ENCODE measurements at regions not wholly inside any gene's neighbourhood (a gene's known extent, or its start where the extent isn't known, plus 50 kb on each side); places are given as distances from the start of the nearest gene placed in this dataset.

DNA sequence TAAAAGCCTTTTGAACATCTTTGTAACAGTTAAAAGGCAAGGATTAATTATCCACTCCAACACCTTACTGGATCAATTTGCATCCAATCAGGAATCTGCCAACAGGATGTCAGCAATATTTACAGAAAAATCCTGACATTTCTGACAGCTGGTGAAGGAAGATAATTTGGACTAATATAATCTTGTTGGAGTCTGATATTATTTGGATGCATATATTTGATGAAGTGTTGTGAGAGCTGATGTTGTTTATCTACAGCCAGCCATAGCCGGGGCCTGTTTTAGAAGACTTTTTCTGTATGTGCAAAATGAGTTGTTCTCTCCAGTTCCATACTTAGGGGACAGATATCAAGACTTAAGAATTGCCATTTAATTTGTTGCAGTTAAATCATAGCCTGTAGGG, 91.1 kb downstream of the GPR37 start:
- DNase-seq: no peak
- Histone ChIP-seq H3K4me1 (no peaks in the 10 kb centered on the region), H3K4me3 (no peak overlapping the region), H3K27me3 (no peaks in the 10 kb centered on the region), H3K9me3 (no peaks in the 10 kb centered on the region), H3K27ac (no peak overlapping the region), H3K36me3 (no peaks in the 10 kb centered on the region)
- 81 to 84% methylated on average over 1 of the region's 1 CpG for WGBS, 2 donors
- intact Hi-C loops (cut with DNase I): no loop called here
- no peak for TF ChIP-seq POLR2A (IDR thresholded peaks at IDR 0.05)
- TF ChIP-seq EP300 (IDR thresholded peaks at IDR 0.05): no peak
- TF ChIP-seq, protein P1, sequence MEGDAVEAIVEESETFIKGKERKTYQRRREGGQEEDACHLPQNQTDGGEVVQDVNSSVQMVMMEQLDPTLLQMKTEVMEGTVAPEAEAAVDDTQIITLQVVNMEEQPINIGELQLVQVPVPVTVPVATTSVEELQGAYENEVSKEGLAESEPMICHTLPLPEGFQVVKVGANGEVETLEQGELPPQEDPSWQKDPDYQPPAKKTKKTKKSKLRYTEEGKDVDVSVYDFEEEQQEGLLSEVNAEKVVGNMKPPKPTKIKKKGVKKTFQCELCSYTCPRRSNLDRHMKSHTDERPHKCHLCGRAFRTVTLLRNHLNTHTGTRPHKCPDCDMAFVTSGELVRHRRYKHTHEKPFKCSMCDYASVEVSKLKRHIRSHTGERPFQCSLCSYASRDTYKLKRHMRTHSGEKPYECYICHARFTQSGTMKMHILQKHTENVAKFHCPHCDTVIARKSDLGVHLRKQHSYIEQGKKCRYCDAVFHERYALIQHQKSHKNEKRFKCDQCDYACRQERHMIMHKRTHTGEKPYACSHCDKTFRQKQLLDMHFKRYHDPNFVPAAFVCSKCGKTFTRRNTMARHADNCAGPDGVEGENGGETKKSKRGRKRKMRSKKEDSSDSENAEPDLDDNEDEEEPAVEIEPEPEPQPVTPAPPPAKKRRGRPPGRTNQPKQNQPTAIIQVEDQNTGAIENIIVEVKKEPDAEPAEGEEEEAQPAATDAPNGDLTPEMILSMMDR (IDR thresholded peaks at IDR 0.05): no peak
- no peak for TF ChIP-seq POLR2AphosphoS5 (IDR thresholded peaks at IDR 0.05)

DNA sequence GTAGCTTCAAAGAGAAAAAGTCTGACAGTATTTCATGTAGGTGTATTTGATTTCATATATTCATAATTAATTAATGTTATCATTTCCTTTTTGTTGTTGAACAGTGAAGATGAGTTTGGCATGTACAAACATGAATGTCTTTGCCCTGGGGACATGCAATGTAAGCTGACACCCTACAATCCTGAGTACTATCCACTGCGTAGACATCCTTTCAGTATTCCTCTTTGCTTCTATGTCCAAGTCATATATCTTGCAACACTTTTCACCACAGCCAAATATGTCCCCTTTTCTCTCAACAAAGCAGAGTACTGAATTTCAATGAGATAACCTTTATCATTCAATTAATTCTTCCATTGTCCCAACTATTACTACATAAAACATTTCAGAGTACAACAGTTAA, 93.6 kb downstream of the GPR37 start:
- Histone ChIP-seq H3K27ac (no peak overlapping the region), H3K4me3 (no peak overlapping the region), H3K27me3 (no peaks in the 10 kb centered on the region), H3K36me3 (no peaks in the 10 kb centered on the region), H3K9me3 (no peaks in the 10 kb centered on the region), H3K4me1 (no peaks in the 10 kb centered on the region)
- 86 to 87% methylated on average over 1 of the region's 1 CpG for WGBS, 2 donors
- intact Hi-C loops (cut with DNase I): no loop called here
- TF ChIP-seq POLR2AphosphoS5 (IDR thresholded peaks at IDR 0.05) (no peak), POLR2A (IDR thresholded peaks at IDR 0.05) (no peak), EP300 (IDR thresholded peaks at IDR 0.05) (no peak)
- TF ChIP-seq, protein P1 (IDR thresholded peaks at IDR 0.05): no peak
- no peak for DNase-seq

DNA sequence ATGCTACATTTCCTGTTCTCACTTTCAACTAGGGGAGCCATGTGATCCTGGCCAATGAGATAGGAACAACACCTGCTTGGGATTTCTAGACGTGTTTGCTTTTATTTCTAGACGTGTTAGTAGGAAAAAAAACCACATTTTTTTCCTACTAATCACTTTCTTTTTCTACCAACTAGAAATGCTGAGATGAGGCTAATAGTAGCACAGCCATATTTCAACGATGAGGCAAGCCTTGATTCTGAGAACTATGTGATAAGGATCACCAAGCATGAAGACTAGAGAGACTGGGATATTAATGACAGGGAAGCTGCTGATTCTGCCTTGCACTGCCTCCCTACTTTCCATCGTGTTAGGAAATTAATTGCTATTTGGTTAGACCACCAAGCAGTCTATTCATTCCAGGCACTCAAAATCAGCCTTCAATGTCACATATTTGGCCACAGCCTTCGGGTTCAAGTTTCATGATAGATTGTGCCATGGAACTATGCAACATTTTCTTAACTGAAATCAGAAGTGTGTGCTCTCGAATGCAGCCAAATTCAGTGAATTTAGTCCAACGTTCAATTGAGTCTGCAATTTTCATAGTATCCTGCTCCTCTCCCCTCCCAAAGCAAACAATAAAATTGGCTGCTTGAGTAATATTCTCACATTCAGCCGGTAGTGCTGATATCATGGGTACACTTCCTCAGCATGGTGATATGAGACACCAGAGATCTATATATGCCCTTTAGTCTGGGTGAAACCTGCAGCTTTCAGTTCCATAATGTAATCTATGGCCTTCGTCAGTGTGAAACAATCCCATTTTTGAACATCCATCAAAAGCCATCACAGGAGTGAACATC, 98.1 kb downstream of the GPR37 start:
- no peak for DNase-seq
- TF ChIP-seq POLR2AphosphoS5 (IDR thresholded peaks at IDR 0.05): no peak
- no peak for TF ChIP-seq POLR2A (IDR thresholded peaks at IDR 0.05)
- no peak for TF ChIP-seq EP300 (IDR thresholded peaks at IDR 0.05)
- TF ChIP-seq, protein P1 (IDR thresholded peaks at IDR 0.05): no peak
- Histone ChIP-seq H3K27me3 (no peaks in the 10 kb centered on the region), H3K36me3 (no peaks in the 10 kb centered on the region), H3K4me1 (no peaks in the 10 kb centered on the region), H3K9me3 (no peaks in the 10 kb centered on the region), H3K27ac (no peak overlapping the region), H3K4me3 (no peak overlapping the region)
- intact Hi-C loops (cut with DNase I): no loop called here
- WGBS, 2 donors: 47 to 73% methylated on average over 9 of the region's 9 CpGs

DNA sequence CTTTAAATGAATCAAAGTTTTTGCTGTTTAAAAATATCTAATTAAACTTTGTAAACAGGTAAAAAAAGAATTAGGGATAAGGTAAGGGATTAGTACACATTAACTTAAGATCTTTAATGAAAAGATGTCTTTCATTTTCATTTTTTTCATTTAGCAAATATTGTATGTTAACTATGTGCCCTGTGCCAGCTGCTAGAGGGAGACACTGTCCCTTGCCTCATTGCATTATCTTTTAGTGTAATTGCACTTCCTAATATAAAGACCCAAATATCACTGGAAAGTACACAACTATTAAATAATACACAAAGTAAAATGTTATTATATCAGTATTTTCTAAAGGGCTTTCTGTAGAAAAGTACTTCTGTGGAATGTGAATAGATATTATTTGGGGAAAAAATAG, 102.7 kb downstream of the GPR37 start:
- DNase-seq: no peak
- Histone ChIP-seq H3K4me1 (no peaks in the 10 kb centered on the region), H3K27ac (no peak overlapping the region)

More for the DNA sequence above, 102.7 kb downstream of the GPR37 start:
- no peaks in the 10 kb centered on the region for H3K36me3 ChIP-seq
- H3K9me3 ChIP-seq: no peaks in the 10 kb centered on the region
- intact Hi-C loops (cut with DNase I): no loop called here
- H3K4me3 ChIP-seq: no peak overlapping the region
- TF ChIP-seq, protein P1 (IDR thresholded peaks at IDR 0.05): no peak
- no peak for TF ChIP-seq POLR2A (IDR thresholded peaks at IDR 0.05)
- no peak for TF ChIP-seq EP300 (IDR thresholded peaks at IDR 0.05)
- no peak for TF ChIP-seq POLR2AphosphoS5 (IDR thresholded peaks at IDR 0.05)
- no peaks in the 10 kb centered on the region for H3K27me3 ChIP-seq

Data from sigmoid colon (tissue), 6 donors.